Right lobe of liver (tissue), 6 donors: ENCODE measurements at regions not wholly inside any gene's neighbourhood (a gene's known extent, or its start where the extent isn't known, plus 50 kb on each side); places are given as distances from the start of the nearest gene placed in this dataset.
"Not testable (repeated sequence)": the region's sequence is repeated elsewhere in the genome, so short reads cannot be mapped to it uniquely, and the experiment has no call there.

ENCODE experiments used
- ATAC-seq, 4 donors: fragments of 200-7000 bp; cut with Tn5 transposase; one replicate each; pipeline ENCODE4 v1.9.1; 2020; ENCODE audit warnings: mild to moderate bottlenecking in 4 of 4, moderate library complexity in 4 of 4
- DNase-seq, 3 donors: peaks; one replicate each; pipeline ENCODE4 v3.0.0-alpha.2; 2020
- H3K27ac ChIP-seq, 3 donors: fragments of 200-600 bp; one replicate each; pipeline ENCODE4 v1.8.0; 2022
- H3K27me3 ChIP-seq, 2 donors: fragments of 200-600 bp; one replicate each; pipeline ENCODE4 v1.8.0; 2022
- H3K36me3 ChIP-seq, 4 donors: fragments of 200-600 bp; sonication (generic) in 1 of 4; one replicate each; pipeline versions ENCODE4 v1.5.1 to v1.8.0; 2017 to 2022; ENCODE audit warnings: control low read depth in 1 of 4
- H3K4me1 ChIP-seq, 4 donors: fragments of 200-600 bp; sonication (generic) in 1 of 4; one replicate each; pipeline versions ENCODE4 v1.5.1 to v1.8.0; 2017 to 2022; ENCODE audit warnings: control low read depth in 1 of 4
- H3K4me3 ChIP-seq, 3 donors: fragments of 200-600 bp; one replicate each; pipeline ENCODE4 v1.8.0; 2022
- H3K9me3 ChIP-seq, 4 donors: fragments of 200-600 bp; sonication (generic) in 1 of 4; one replicate each; pipeline versions ENCODE4 v1.5.1 to v1.8.0; 2017 to 2022; ENCODE audit warnings: control low read depth in 1 of 4
- CTCF ChIP-seq, 4 donors: fragments of 200-600 bp in 3 of 4; fragments of 450-650 bp in 1 of 4; IDR thresholded peaks; one replicate each; pipeline versions ENCODE4 v1.5.1 to v1.8.0; 2016 to 2022; ENCODE audit warnings: antibody characterized with exemption in 4 of 4, mild to moderate bottlenecking in 2 of 4
- POLR2A ChIP-seq: fragments of 450-650 bp; IDR thresholded peaks from one replicate; pipeline ENCODE4 v1.6.1; 2017; ENCODE audit warnings: antibody characterized with exemption, mild to moderate bottlenecking
- WGBS: methylation state at CpG from one replicate; pipeline ENCODE4 v1.1.6; 2018; ENCODE audit warnings: low coverage, low lambda C conversion rate; ENCODE audit not compliant: insufficient coverage; ENCODE audit errors: missing lambda C conversion rate; 5-methylcytosine and 5-hydroxymethylcytosine counted together
- intact Hi-C, 2 donors: fragments of 100-400 bp; cut with DNase I; formaldehyde crosslinking; loops; one replicate each; pipeline versions ENCODE4 v1.11.2 to v1.14.1; 2022
- donor health status: DM: no; HTN: yes; CAD: no.
- donor health status: DM: no; HTN: no; CAD: no.
- donor health status: DM: no; HTN: no; CAD: no.
- donor health status: DM: no; HTN: yes; CAD: no.
- donor health status: DM: no; HTN: yes; CAD: no.

- ATAC-seq, result no peak
- 10% methylated on average over 1 of the region's 2 CpGs for WGBS
- intact Hi-C loops, result no loop called here
- H3K4me1 ChIP-seq, result no peaks in the 10 kb centered on the region
- no peak for DNase-seq
- H3K27me3 ChIP-seq, result no peaks in the 10 kb centered on the region
- H3K9me3 ChIP-seq, result no peaks in the 10 kb centered on the region
- TF ChIP-seq POLR2A (no peak), CTCF (IDR thresholded peaks at IDR 0.05) (no peak)
- no peak overlapping the region for H3K4me3 ChIP-seq
- H3K27ac ChIP-seq, result no peak overlapping the region
- no peaks in the 10 kb centered on the region for H3K36me3 ChIP-seq
These were observed 370.3 kb upstream of the FGF16 start for GRCh38 chrX:77076896-77077295.

- intact Hi-C loops, H3K9me3 ChIP-seq, DNase-seq, H3K36me3 ChIP-seq, H3K4me1 ChIP-seq, H3K27me3 ChIP-seq, ATAC-seq, H3K27ac ChIP-seq, H3K4me3 ChIP-seq: not testable (repeated sequence)
- WGBS, result 48% methylated on average over 3 of the region's 3 CpGs
These were observed 366.0 kb upstream of the FGF16 start for GRCh38 chrX:77081237-77081636.

GRCh38 chrX:77085372-77085771 is 361.8 kb upstream of the FGF16 start:
- H3K27ac ChIP-seq, result no peak overlapping the region
- no peaks in the 10 kb centered on the region for H3K27me3 ChIP-seq
- peaks cover 0 to 10% (median 4%) of the 10 kb centered on the region in 4 donors for H3K4me1 ChIP-seq
- intact Hi-C loops, result no loop called here
- H3K4me3 ChIP-seq, result no peak overlapping the region
- H3K9me3 ChIP-seq, result no peaks in the 10 kb centered on the region
- ATAC-seq (no peak), DNase-seq (no peak)
- WGBS, result 53% methylated on average over 4 of the region's 4 CpGs
- TF ChIP-seq POLR2A, result no peak
- no peak for TF ChIP-seq CTCF (IDR thresholded peaks at IDR 0.05)
- H3K36me3 ChIP-seq, result no peaks in the 10 kb centered on the region

- ATAC-seq, result peak; percentile 89 to 95 (median 92)
These were observed 359.5 kb upstream of the FGF16 start for GRCh38 chrX:77087529-77088169.

More at GRCh38 chrX:77087529-77088169, 359.5 kb upstream of the FGF16 start:
- H3K4me1 ChIP-seq, result peaks cover 0 to 10% (median 4%) of the 10 kb centered on the region in 4 donors
- H3K9me3 ChIP-seq, result no peaks in the 10 kb centered on the region
- no peaks in the 10 kb centered on the region for H3K36me3 ChIP-seq
- no peaks in the 10 kb centered on the region for H3K27me3 ChIP-seq
- intact Hi-C loops, result no loop called here
- WGBS, result 47% methylated on average over 7 of the region's 7 CpGs
- TF ChIP-seq POLR2A, result no peak
- no peak for TF ChIP-seq CTCF (IDR thresholded peaks at IDR 0.05)
- peak overlapping the region in 2 of 3 donors; percentile 68 to 80 for H3K27ac ChIP-seq
- H3K4me3 ChIP-seq, result no peak overlapping the region
- DNase-seq, result peak in 1 of 3 donors; percentile 57
